ENCODE measurements at regions not wholly inside any gene's neighbourhood (a gene's known extent, or its start where the extent isn't known, plus 50 kb on each side); places are given as distances from the start of the nearest gene placed in this dataset.

- DNase-seq (ENCODE audit: low spot score) = no peak
Measured at GRCh38 chr1:232445361-232446106, 184.4 kb downstream of the SIPA1L2 start.

GRCh38 chr1:232443372-232443771 is 186.6 kb downstream of the SIPA1L2 start:
- no peak for DNase-seq (ENCODE audit: low spot score)

GRCh38 chr1:232441036-232441411 is 188.9 kb downstream of the SIPA1L2 start:
- DNase-seq (ENCODE audit: low spot score) = no peak

- DNase-seq (ENCODE audit: low spot score) = no peak
Measured at GRCh38 chr1:232440325-232441035, 189.5 kb downstream of the SIPA1L2 start.

GRCh38 chr1:232439011-232439410 is 190.9 kb downstream of the SIPA1L2 start:
- DNase-seq (ENCODE audit: low spot score) = no peak

- no peak for DNase-seq (ENCODE audit: low spot score)
Measured at GRCh38 chr1:232438476-232438875, 191.5 kb downstream of the SIPA1L2 start.

- DNase-seq (ENCODE audit: low spot score) = no peak
Measured at GRCh38 chr1:232437510-232437909, 192.4 kb downstream of the SIPA1L2 start.

- DNase-seq (ENCODE audit: low spot score) = no peak
Measured at GRCh38 chr1:232435729-232436128, 194.2 kb downstream of the SIPA1L2 start.

GRCh38 chr1:232432313-232432712 is 197.6 kb downstream of the SIPA1L2 start:
- DNase-seq (ENCODE audit: low spot score) = no peak

GRCh38 chr1:232431748-232432147 is 198.2 kb downstream of the SIPA1L2 start:
- DNase-seq (ENCODE audit: low spot score) = no peak

GRCh38 chr1:232431326-232431725 is 198.6 kb downstream of the SIPA1L2 start:
- DNase-seq (ENCODE audit: low spot score) = no peak

GRCh38 chr1:232430467-232430866 is 199.5 kb downstream of the SIPA1L2 start:
- DNase-seq (ENCODE audit: low spot score) = no peak

- no peak for DNase-seq (ENCODE audit: low spot score)
Measured at GRCh38 chr1:232428786-232429530, 201.0 kb downstream of the SIPA1L2 start.

GRCh38 chr1:232428036-232428645 is 201.8 kb downstream of the SIPA1L2 start:
- no peak for DNase-seq (ENCODE audit: low spot score)

- DNase-seq (ENCODE audit: low spot score) = no peak
Measured at GRCh38 chr1:232426801-232427200, 203.1 kb downstream of the SIPA1L2 start.

- DNase-seq (ENCODE audit: low spot score) = no peak
Measured at GRCh38 chr1:232425421-232425820, 204.5 kb downstream of the SIPA1L2 start.

- DNase-seq (ENCODE audit: low spot score) = no peak
Measured at GRCh38 chr1:232423591-232423990, 206.3 kb downstream of the SIPA1L2 start.

GRCh38 chr1:232422898-232423297 is 207.0 kb downstream of the SIPA1L2 start:
- DNase-seq (ENCODE audit: low spot score) = no peak

GRCh38 chr1:232422098-232422497 is 207.8 kb downstream of the SIPA1L2 start:
- DNase-seq (ENCODE audit: low spot score) = no peak

- no peak for DNase-seq (ENCODE audit: low spot score)
Measured at GRCh38 chr1:232421143-232421796, 208.7 kb downstream of the SIPA1L2 start.

- no peak for DNase-seq (ENCODE audit: low spot score)
Measured at GRCh38 chr1:232417636-232418248, 212.2 kb downstream of the SIPA1L2 start.

Data from HT-29 (cell line).